AG04449 (cell line): ENCODE measurements at regions not wholly inside any gene's neighbourhood (a gene's known extent, or its start where the extent isn't known, plus 50 kb on each side); places are given as distances from the start of the nearest gene placed in this dataset.
"Not testable (repeated sequence)": the region's sequence is repeated elsewhere in the genome, so short reads cannot be mapped to it uniquely, and the experiment has no call there.

ENCODE experiments used
- CTCF ChIA-PET: fragments of 350-600 bp; formaldehyde crosslinking; extraction: SDS; loops from one replicate; lab custom pipeline; 2021; ENCODE audit warnings: antibody characterized with exemption; lab: Yijun Ruan, JAX
- POLR2A ChIA-PET: fragments of 400-600, 350-600 bp; formaldehyde crosslinking; extraction: SDS; loops from one replicate; lab custom pipeline; 2020; ENCODE audit warnings: antibody characterized with exemption, inconsistent platforms; lab: Yijun Ruan, JAX
- DNase-seq: peaks from one replicate; pipeline ENCODE4 v3.0.0-alpha.2; 2010; ENCODE audit warnings: low read depth, low spot score
- H3K4me3 ChIP-seq: 2 replicates; pipeline ENCODE4 v1.5.1; 2011; ENCODE audit warnings: low read depth, mild to moderate bottlenecking, control low read depth, low read length
- CTCF ChIP-seq: IDR thresholded peaks from one replicate; pipeline ENCODE4 v1.5.1; 2011; ENCODE audit warnings: mild to moderate bottlenecking, moderate library complexity, low read length, control low read depth, inconsistent platforms; ENCODE audit not compliant: insufficient read depth; ENCODE audit errors: missing control alignments

GRCh38 chr5:63794296-63794695, 167.9 kb downstream of the HTR1A start:
- TF ChIP-seq CTCF, result no peak
- POLR2A ChIA-PET, result no interaction called here

DNA sequence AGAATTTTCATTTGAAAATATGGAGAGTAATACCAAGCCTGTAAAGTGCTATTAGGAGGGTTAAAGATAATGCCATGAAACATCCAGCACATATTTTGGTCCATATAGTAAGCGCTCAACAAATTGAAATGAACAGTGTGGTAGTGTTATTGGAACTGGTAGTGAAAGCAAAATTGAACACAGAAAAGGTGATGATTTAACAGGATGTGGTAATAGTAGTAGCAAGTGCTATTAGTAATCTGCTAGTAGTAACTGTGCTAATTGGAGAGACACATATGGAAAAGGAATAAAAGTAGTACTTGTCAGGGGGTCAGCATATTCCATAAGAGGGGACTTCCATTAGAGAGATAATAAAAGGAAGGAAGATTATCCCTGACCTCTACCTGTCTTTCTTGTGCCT, 187.3 kb downstream of the HTR1A start:
- no peak for DNase-seq
- ChIA-PET POLR2A (no interaction called here), CTCF (no interaction called here)
- no peak overlapping the region for H3K4me3 ChIP-seq
- TF ChIP-seq CTCF, result no peak

More at GRCh38 chr5:63794296-63794695, 167.9 kb downstream of the HTR1A start:
- CTCF ChIA-PET, result no interaction called here
- DNase-seq, result no peak
- no peak overlapping the region for H3K4me3 ChIP-seq

- CTCF ChIA-PET, result no interaction called here
Observed at GRCh38 chr5:63768221-63768620, 194.0 kb downstream of the HTR1A start.

DNA sequence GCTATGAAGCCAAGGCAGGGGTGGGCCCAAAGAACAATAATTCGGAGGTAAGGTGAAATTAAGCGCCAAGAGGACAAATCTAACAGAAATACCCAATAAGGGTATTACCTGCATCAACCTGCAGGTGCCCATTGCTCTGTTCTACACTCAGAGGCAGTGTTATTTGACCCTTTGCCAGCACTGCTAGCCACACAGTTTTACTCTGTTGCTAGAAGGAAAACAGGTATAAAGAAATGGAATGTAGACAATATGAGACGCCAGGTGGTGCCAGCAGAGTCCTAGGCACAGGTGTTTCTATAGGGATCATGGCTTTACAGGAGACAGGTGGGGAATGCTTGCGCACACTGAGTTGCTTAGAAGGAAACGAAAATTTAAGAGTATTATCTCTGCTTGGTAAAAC, 201.3 kb downstream of the HTR1A start:
- CTCF ChIA-PET, result no interaction called here
- POLR2A ChIA-PET, result no interaction called here
- H3K4me3 ChIP-seq, result no peak overlapping the region
- no peak for DNase-seq
- no peak for TF ChIP-seq CTCF

More at GRCh38 chr5:63768221-63768620, 194.0 kb downstream of the HTR1A start:
- no peak overlapping the region for H3K4me3 ChIP-seq
- DNase-seq, result no peak
- POLR2A ChIA-PET, result no interaction called here
- TF ChIP-seq CTCF, result no peak

GRCh38 chr5:63743096-63743798, 219.0 kb downstream of the HTR1A start:
- POLR2A ChIA-PET, result no interaction called here
- TF ChIP-seq CTCF, result no peak
- DNase-seq, result no peak
- CTCF ChIA-PET, result no interaction called here
- H3K4me3 ChIP-seq, result no peak overlapping the region

- DNase-seq, CTCF ChIA-PET, POLR2A ChIA-PET: not testable (repeated sequence)
Observed at GRCh38 chr5:63732880-63733279, 229.4 kb downstream of the HTR1A start.

GRCh38 chr5:63727583-63727982, 234.7 kb downstream of the HTR1A start:
- POLR2A ChIA-PET, result no interaction called here
- H3K4me3 ChIP-seq, result no peak overlapping the region
- TF ChIP-seq CTCF, result no peak
- no peak for DNase-seq
- CTCF ChIA-PET, result no interaction called here

More at GRCh38 chr5:63732880-63733279, 229.4 kb downstream of the HTR1A start:
- not testable (repeated sequence) for H3K4me3 ChIP-seq
